ENCODE measurements at regions not wholly inside any gene's neighbourhood (a gene's known extent, or its start where the extent isn't known, plus 50 kb on each side); places are given as distances from the start of the nearest gene placed in this dataset.

- Mint-ChIP-seq H3K36me3 (ENCODE audit: insufficient read depth in 1 of 3, low read depth in 3 of 3) (no peaks in the 10 kb centered on the region), H3K9me3 (no peaks in the 10 kb centered on the region), H3K4me1 (no peaks in the 10 kb centered on the region), H3K4me3 (no peak overlapping the region), H3K27ac (no peak overlapping the region), H3K27me3 (ENCODE audit: low read depth) (no peaks in the 10 kb centered on the region)
- Histone ChIP-seq H3K23me2 (ENCODE audit: insufficient read length, low read depth, low read length, poor library complexity, severe bottlenecking) (no peaks in the 10 kb centered on the region), H4K91ac (ENCODE audit: insufficient read length, low read depth, low read length) (no peak overlapping the region), H3K4me2 (ENCODE audit: insufficient read depth, insufficient read length, low read length) (no peak overlapping the region), H4K20me1 (ENCODE audit: control insufficient read depth, insufficient read depth, insufficient read length) (no peaks in the 10 kb centered on the region), H3K4ac (ENCODE audit: low read depth, low read length) (no peak overlapping the region), H3K9me3 (ENCODE audit: control insufficient read depth, low read depth, low read length) (no peaks in the 10 kb centered on the region), H2BK15ac (ENCODE audit: low read depth, low read length) (no peak overlapping the region), H3K4me1 (ENCODE audit: insufficient read depth, low read length) (no peaks in the 10 kb centered on the region), H3K79me2 (ENCODE audit: insufficient read depth, low read length) (no peaks in the 10 kb centered on the region), H2BK12ac (ENCODE audit: insufficient read length, low read depth, low read length) (no peak overlapping the region), H3K79me1 (ENCODE audit: insufficient read depth, low read depth, low read length, poor library complexity, severe bottlenecking) (no peaks in the 10 kb centered on the region), H3K56ac (ENCODE audit: insufficient read length, low read depth, low read length) (no peak overlapping the region), H3T11ph (ENCODE audit: low read length) (no peak overlapping the region), H2BK120ac (ENCODE audit: low read depth, low read length, poor library complexity, severe bottlenecking) (no peak overlapping the region), H2BK20ac (ENCODE audit: low read depth, low read length, poor library complexity, severe bottlenecking) (no peak overlapping the region), H4K5ac (ENCODE audit: insufficient read length, low read depth, low read length) (no peak overlapping the region), H2AFZ (ENCODE audit: low read length) (no peak overlapping the region), H3K14ac (ENCODE audit: insufficient read depth, low read length) (no peak overlapping the region), H3K27me3 (ENCODE audit: insufficient read depth, low read length) (no peaks in the 10 kb centered on the region), H2BK5ac (ENCODE audit: insufficient read length, low read length) (no peak overlapping the region), H2AK5ac (ENCODE audit: insufficient read length, low read length) (no peak overlapping the region), H3K27ac (ENCODE audit: insufficient read length, low read depth, low read length) (no peak overlapping the region), H4K8ac (replicated peaks; ENCODE audit: insufficient read length, low read depth, low read length) (no peak overlapping the region), H3K23ac (ENCODE audit: insufficient read length, low read depth, low read length) (no peak overlapping the region), H3K18ac (ENCODE audit: insufficient read length, low read depth, low read length) (no peak overlapping the region), H3K9ac (ENCODE audit: extremely low read depth, insufficient read length, low read length) (no peak overlapping the region)
- no CpG with 5 or more reads among the region's 2 CpGs for WGBS (ENCODE audit: extremely low coverage, insufficient read length, low lambda C conversion rate)
- DNase-seq: no peak
- TF ChIP-seq, protein P1, sequence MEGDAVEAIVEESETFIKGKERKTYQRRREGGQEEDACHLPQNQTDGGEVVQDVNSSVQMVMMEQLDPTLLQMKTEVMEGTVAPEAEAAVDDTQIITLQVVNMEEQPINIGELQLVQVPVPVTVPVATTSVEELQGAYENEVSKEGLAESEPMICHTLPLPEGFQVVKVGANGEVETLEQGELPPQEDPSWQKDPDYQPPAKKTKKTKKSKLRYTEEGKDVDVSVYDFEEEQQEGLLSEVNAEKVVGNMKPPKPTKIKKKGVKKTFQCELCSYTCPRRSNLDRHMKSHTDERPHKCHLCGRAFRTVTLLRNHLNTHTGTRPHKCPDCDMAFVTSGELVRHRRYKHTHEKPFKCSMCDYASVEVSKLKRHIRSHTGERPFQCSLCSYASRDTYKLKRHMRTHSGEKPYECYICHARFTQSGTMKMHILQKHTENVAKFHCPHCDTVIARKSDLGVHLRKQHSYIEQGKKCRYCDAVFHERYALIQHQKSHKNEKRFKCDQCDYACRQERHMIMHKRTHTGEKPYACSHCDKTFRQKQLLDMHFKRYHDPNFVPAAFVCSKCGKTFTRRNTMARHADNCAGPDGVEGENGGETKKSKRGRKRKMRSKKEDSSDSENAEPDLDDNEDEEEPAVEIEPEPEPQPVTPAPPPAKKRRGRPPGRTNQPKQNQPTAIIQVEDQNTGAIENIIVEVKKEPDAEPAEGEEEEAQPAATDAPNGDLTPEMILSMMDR (conservative IDR thresholded peaks at IDR 0.05): no peak
These were observed 900.6 kb upstream of the CDH9 start for GRCh38 chr5:27938989-27939388.

All from H9 (cell line).